GM12878 (cell line): ENCODE measurements at regions not wholly inside any gene's neighbourhood (a gene's known extent, or its start where the extent isn't known, plus 50 kb on each side); places are given as distances from the start of the nearest gene placed in this dataset.

Experiments used
- ATAC-seq: fragments of 200-7000 bp; cut with Tn5 transposase; 3 replicates; pipeline ENCODE4 v1.9.1; 2020; ENCODE audit warnings: mild to moderate bottlenecking, moderate library complexity
- BruUV-seq: library from RNA; stranded (reverse); fragments of 400-500 nt; replicated peaks from 2 replicates; lab custom pipeline; 2021; lab: Mats Ljungman, UMichigan
- CTCF ChIA-PET: fragments of 300-600 bp; sonication (Branson Sonifier 250); formaldehyde crosslinking; extraction: SDS; loops from one replicate; lab custom pipeline; 2021; ENCODE audit warnings: inconsistent platforms; lab: Yijun Ruan, JAX
- POLR2A ChIA-PET: fragments of 350-600 bp; formaldehyde crosslinking; extraction: SDS; loops from one replicate; lab custom pipeline; 2021; ENCODE audit warnings: inconsistent platforms; lab: Charles Lee
- RAD21 ChIA-PET: fragments of 300-600 bp; sonication (Branson Sonifier 250); formaldehyde crosslinking; loops from one replicate; lab custom pipeline; 2023; ENCODE audit warnings: antibody characterized with exemption; ENCODE audit not compliant: unreplicated experiment; lab: Charles Lee
- SMC1A ChIA-PET: fragments of 300-600 bp; sonication (Branson Sonifier 250); formaldehyde crosslinking; loops from one replicate; lab custom pipeline; 2023; ENCODE audit not compliant: unreplicated experiment, uncharacterized antibody; lab: Charles Lee
- DNase-seq: peaks from one replicate; pipeline ENCODE4 v3.0.0-alpha.2; 2011; ENCODE audit warnings: low read depth, low spot score
- FAIRE-seq: peaks from 3 replicates; lab custom pipeline; 2011; peaks lifted over from hg19 to GRCh38; lab: Jason Lieb, UNC
- H2AFZ ChIP-seq: 2 replicates; pipeline ENCODE4 v1.6.0; 2011; ENCODE audit warnings: low read depth, low read length, control low read depth; ENCODE audit not compliant: control insufficient read depth
- H3K27ac ChIP-seq: 2 replicates; pipeline ENCODE4 v1.5.1; 2011; ENCODE audit warnings: control low read depth; ENCODE audit not compliant: control insufficient read depth, insufficient read depth
- H3K27me3 ChIP-seq, 2 experiments: replicated peaks in 1 of 2; 2 replicates each; pipeline versions ENCODE4 v1.6.0 to v1.6.1; 2011; ENCODE audit warnings: low read length in 1 of 2; ENCODE audit not compliant: control insufficient read depth in 2 of 2, insufficient read depth in 2 of 2
- H3K36me3 ChIP-seq, 2 experiments: 2 replicates each; pipeline ENCODE4 v1.5.1; 2011; ENCODE audit warnings: low read length in 1 of 2; ENCODE audit not compliant: control insufficient read depth in 2 of 2, insufficient read depth in 2 of 2
- H3K4me1 ChIP-seq: 2 replicates; pipeline ENCODE4 v1.6.1; 2011; ENCODE audit warnings: mild to moderate bottlenecking, low read length, moderate library complexity, mixed read lengths; ENCODE audit not compliant: control insufficient read depth, insufficient read depth
- H3K4me2 ChIP-seq: 2 replicates; pipeline ENCODE4 v1.6.0; 2011; ENCODE audit warnings: control low read depth; ENCODE audit not compliant: control insufficient read depth, insufficient read depth
- H3K4me3 ChIP-seq: fragments of 200-600 bp; sonication (generic); 2 replicates; pipeline ENCODE4 v1.5.1; 2016
- H3K79me2 ChIP-seq: 2 replicates; pipeline ENCODE4 v1.6.0; 2011; ENCODE audit warnings: low read length; ENCODE audit not compliant: control insufficient read depth, insufficient read depth
- H3K9ac ChIP-seq: 2 replicates; pipeline ENCODE4 v1.8.0; 2011; ENCODE audit warnings: low read length, control low read depth, mixed read lengths; ENCODE audit not compliant: control insufficient read depth, insufficient read depth
- H3K9me3 ChIP-seq: replicated peaks from 3 replicates; pipeline ENCODE4 v1.5.1; 2011; ENCODE audit warnings: mild to moderate bottlenecking, low read length; ENCODE audit not compliant: control insufficient read depth, insufficient read depth
- H4K20me1 ChIP-seq: 2 replicates; pipeline ENCODE4 v1.6.0; 2011; ENCODE audit not compliant: control insufficient read depth, insufficient read depth
- BMI1 ChIP-seq: fragments of 450-650 bp; IDR thresholded peaks from 2 replicates; pipeline ENCODE4 v1.6.1; 2016; ENCODE audit warnings: mild to moderate bottlenecking, moderate library complexity, borderline replicate concordance
- EZH2 ChIP-seq: IDR thresholded peaks from 2 replicates; pipeline ENCODE4 v1.6.1; 2012; ENCODE audit warnings: low read depth, mild to moderate bottlenecking, control low read depth, inconsistent platforms, low read length, borderline replicate concordance; ENCODE audit not compliant: control insufficient read depth
- FOS ChIP-seq: IDR thresholded peaks from 3 replicates; pipeline ENCODE4 v1.6.1; 2011; ENCODE audit warnings: borderline replicate concordance; ENCODE audit not compliant: insufficient read length; ENCODE audit errors: extremely low read depth
- KDM1A ChIP-seq: fragments of 200-600 bp; sonication (generic); IDR thresholded peaks from 2 replicates; pipeline ENCODE4 v1.6.1; 2016; ENCODE audit warnings: borderline replicate concordance
- NBN ChIP-seq: fragments of 450-650 bp; IDR thresholded peaks from 2 replicates; pipeline ENCODE4 v1.6.1; 2016
- PAX8 ChIP-seq: fragments of 450-650 bp; IDR thresholded peaks from 2 replicates; pipeline ENCODE4 v1.6.1; 2017; ENCODE audit warnings: mild to moderate bottlenecking, moderate library complexity
- POLR2AphosphoS2 ChIP-seq: IDR thresholded peaks from 2 replicates; pipeline ENCODE4 v1.6.1; 2011; ENCODE audit warnings: low read depth, mild to moderate bottlenecking, low read length, improper control_type of control experiment, moderate library complexity
- SMAD5 ChIP-seq: IDR thresholded peaks from 2 replicates; pipeline ENCODE4 v1.6.1; 2016; ENCODE audit warnings: antibody characterized with exemption, low read depth
- YBX1 ChIP-seq: fragments of 450-650 bp; IDR thresholded peaks from 2 replicates; pipeline ENCODE4 v1.6.1; 2016; ENCODE audit warnings: antibody characterized with exemption
- WGBS: methylation state at CpG from one replicate; pipeline ENCODE4 v1.1.6; 2016; ENCODE audit warnings: low lambda C conversion rate; ENCODE audit not compliant: insufficient replicate concordance, insufficient coverage; ENCODE audit errors: missing lambda C conversion rate; 5-methylcytosine and 5-hydroxymethylcytosine counted together
- in situ Hi-C: fragments of 300-500 bp; cut with MboI; formaldehyde crosslinking; loops from 9 replicates; pipeline ENCODE4 v1.14.3; 2018; ENCODE audit warnings: mixed read lengths
- intact Hi-C: fragments of 100-400 bp; cut with micrococcal nuclease; formaldehyde crosslinking; loops from one replicate; pipeline ENCODE4 v1.14.2; 2022; ENCODE audit not compliant: unreplicated experiment
- TF ChIP-seq, protein P1 (sequence below): IDR thresholded peaks from 2 replicates; pipeline ENCODE4 v1.6.1; 2011; ENCODE audit warnings: borderline replicate concordance, low read depth, mild to moderate bottlenecking, moderate library complexity, low read length; ENCODE audit not compliant: insufficient read depth, poor library complexity, severe bottlenecking
- TF ChIP-seq, protein P2 (sequence below): fragments of 450-650 bp; IDR thresholded peaks from 2 replicates; pipeline ENCODE4 v1.6.1; 2016; ENCODE audit warnings: mild to moderate bottlenecking
- TF ChIP-seq, protein P3 (sequence below): fragments of 450-650 bp; IDR thresholded peaks from 2 replicates; pipeline ENCODE4 v1.6.1; 2017; ENCODE audit warnings: low read depth, mild to moderate bottlenecking, moderate library complexity
- TF ChIP-seq, protein P4 (sequence below), 3 experiments: IDR thresholded peaks in 2 of 3; conservative IDR thresholded peaks in 1 of 3; 2 replicates each; pipeline ENCODE4 v1.5.1; 2011; ENCODE audit warnings: low read depth in 3 of 3, low read length in 3 of 3, mild to moderate bottlenecking in 3 of 3, control low read depth in 2 of 3, moderate library complexity in 2 of 3, inconsistent platforms in 1 of 3, mixed read lengths in 1 of 3; ENCODE audit not compliant: control insufficient read depth in 2 of 3, insufficient read depth in 1 of 3; ENCODE audit errors: extremely low read depth in 1 of 3

DNA sequence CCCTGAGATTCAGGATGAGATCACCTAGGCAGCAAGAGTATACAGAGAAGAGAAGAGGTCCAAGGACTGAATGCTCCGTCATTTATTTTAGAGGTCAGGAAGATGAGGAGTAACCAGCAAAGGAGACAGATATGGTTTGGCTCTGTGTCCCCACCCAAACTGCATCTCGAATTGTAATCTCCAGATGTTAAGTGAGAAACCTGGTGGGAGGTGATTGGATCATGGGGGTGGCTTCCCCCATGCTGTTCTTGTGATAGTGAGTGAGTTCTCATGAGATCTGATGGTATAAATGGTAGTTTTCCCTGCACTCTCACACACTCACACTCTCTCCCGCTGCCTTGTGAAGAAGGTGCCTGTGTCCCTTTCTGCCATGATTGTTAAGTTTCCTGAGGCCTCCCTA lies 60.8 kb downstream of the MID1IP1 start:
- ChIA-PET RAD21 (no interaction called here), SMC1A (no interaction called here), POLR2A (no interaction called here), CTCF (no interaction called here)
- H3K79me2 ChIP-seq, result no peaks in the 10 kb centered on the region
- no TSS peak for BruUV-seq
- no peak for ATAC-seq
- no peak overlapping the region for H3K4me2 ChIP-seq
- FAIRE-seq, result no peak
- H3K4me3 ChIP-seq, result no peak overlapping the region
- no peaks in the 10 kb centered on the region for H3K27me3 ChIP-seq
- TF ChIP-seq BMI1 (no peak), FOS (no peak), PAX8 (no peak), EZH2 (no peak), POLR2AphosphoS2 (no peak), YBX1 (no peak), NBN (no peak), KDM1A (no peak), SMAD5 (no peak)
- TF ChIP-seq, protein P1, sequence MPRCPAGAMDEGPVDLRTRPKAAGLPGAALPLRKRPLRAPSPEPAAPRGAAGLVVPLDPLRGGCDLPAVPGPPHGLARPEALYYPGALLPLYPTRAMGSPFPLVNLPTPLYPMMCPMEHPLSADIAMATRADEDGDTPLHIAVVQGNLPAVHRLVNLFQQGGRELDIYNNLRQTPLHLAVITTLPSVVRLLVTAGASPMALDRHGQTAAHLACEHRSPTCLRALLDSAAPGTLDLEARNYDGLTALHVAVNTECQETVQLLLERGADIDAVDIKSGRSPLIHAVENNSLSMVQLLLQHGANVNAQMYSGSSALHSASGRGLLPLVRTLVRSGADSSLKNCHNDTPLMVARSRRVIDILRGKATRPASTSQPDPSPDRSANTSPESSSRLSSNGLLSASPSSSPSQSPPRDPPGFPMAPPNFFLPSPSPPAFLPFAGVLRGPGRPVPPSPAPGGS, result no peak
- TF ChIP-seq, protein P2, sequence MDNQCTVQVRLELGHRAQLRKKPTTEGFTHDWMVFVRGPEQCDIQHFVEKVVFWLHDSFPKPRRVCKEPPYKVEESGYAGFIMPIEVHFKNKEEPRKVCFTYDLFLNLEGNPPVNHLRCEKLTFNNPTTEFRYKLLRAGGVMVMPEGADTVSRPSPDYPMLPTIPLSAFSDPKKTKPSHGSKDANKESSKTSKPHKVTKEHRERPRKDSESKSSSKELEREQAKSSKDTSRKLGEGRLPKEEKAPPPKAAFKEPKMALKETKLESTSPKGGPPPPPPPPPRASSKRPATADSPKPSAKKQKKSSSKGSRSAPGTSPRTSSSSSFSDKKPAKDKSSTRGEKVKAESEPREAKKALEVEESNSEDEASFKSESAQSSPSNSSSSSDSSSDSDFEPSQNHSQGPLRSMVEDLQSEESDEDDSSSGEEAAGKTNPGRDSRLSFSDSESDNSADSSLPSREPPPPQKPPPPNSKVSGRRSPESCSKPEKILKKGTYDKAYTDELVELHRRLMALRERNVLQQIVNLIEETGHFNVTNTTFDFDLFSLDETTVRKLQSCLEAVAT, result no peak
- TF ChIP-seq, protein P3, sequence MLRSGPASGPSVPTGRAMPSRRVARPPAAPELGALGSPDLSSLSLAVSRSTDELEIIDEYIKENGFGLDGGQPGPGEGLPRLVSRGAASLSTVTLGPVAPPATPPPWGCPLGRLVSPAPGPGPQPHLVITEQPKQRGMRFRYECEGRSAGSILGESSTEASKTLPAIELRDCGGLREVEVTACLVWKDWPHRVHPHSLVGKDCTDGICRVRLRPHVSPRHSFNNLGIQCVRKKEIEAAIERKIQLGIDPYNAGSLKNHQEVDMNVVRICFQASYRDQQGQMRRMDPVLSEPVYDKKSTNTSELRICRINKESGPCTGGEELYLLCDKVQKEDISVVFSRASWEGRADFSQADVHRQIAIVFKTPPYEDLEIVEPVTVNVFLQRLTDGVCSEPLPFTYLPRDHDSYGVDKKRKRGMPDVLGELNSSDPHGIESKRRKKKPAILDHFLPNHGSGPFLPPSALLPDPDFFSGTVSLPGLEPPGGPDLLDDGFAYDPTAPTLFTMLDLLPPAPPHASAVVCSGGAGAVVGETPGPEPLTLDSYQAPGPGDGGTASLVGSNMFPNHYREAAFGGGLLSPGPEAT, result no peak
- TF ChIP-seq, protein P4, sequence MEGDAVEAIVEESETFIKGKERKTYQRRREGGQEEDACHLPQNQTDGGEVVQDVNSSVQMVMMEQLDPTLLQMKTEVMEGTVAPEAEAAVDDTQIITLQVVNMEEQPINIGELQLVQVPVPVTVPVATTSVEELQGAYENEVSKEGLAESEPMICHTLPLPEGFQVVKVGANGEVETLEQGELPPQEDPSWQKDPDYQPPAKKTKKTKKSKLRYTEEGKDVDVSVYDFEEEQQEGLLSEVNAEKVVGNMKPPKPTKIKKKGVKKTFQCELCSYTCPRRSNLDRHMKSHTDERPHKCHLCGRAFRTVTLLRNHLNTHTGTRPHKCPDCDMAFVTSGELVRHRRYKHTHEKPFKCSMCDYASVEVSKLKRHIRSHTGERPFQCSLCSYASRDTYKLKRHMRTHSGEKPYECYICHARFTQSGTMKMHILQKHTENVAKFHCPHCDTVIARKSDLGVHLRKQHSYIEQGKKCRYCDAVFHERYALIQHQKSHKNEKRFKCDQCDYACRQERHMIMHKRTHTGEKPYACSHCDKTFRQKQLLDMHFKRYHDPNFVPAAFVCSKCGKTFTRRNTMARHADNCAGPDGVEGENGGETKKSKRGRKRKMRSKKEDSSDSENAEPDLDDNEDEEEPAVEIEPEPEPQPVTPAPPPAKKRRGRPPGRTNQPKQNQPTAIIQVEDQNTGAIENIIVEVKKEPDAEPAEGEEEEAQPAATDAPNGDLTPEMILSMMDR (IDR thresholded peaks at IDR 0.05 in 2 of 3, conservative IDR thresholded peaks at IDR 0.05 in 1 of 3; ENCODE audit: control insufficient read depth in 2 of 3, extremely low read depth in 1 of 3, insufficient read depth in 1 of 3, low read depth in 3 of 3, low read length in 3 of 3), result no peak
- no peak overlapping the region for H3K27ac ChIP-seq
- no peak overlapping the region for H2AFZ ChIP-seq
- no peak overlapping the region for H3K9ac ChIP-seq
- in situ Hi-C loops, result no loop called here
- no peak for DNase-seq
- H3K36me3 ChIP-seq, result no peaks in the 10 kb centered on the region
- intact Hi-C loops, result no loop called here
- H3K4me1 ChIP-seq, result no peaks in the 10 kb centered on the region
- H4K20me1 ChIP-seq, result no peaks in the 10 kb centered on the region
- whole genome bisulfite sequencing, result 60% methylated on average over 3 of the region's 3 CpGs
- no peaks in the 10 kb centered on the region for H3K9me3 ChIP-seq
